ENCODE measurements at regions not wholly inside any gene's neighbourhood (a gene's known extent, or its start where the extent isn't known, plus 50 kb on each side); places are given as distances from the start of the nearest gene placed in this dataset.

- ATAC-seq (ENCODE audit: low FRiP score) (no peak), DNase-seq (no peak)
- H3K27me3 ChIP-seq (ENCODE audit: control insufficient read depth in 1 of 2, insufficient read depth in 2 of 2, low read length in 1 of 2), result no peaks in the 10 kb centered on the region
- H3K4me3 ChIP-seq (ENCODE audit: low read length in 2 of 2), result no peak overlapping the region
- H3K27ac ChIP-seq (ENCODE audit: low read depth in 1 of 2, low read length in 2 of 2), result no peak overlapping the region
- peaks cover 1% of the 10 kb centered on the region for H3K9me3 ChIP-seq (ENCODE audit: control insufficient read depth, low read length)
- H3K4me1 ChIP-seq (ENCODE audit: control insufficient read depth in 1 of 2, insufficient read depth in 2 of 2, low read length in 2 of 2), result no peaks in the 10 kb centered on the region
- intact Hi-C loops (cut with DNase I), result no loop called here
- H3K36me3 ChIP-seq (ENCODE audit: control insufficient read depth in 1 of 2, insufficient read depth in 2 of 2, low read length in 1 of 2), result no peaks in the 10 kb centered on the region
Measured at GRCh38 chr1:185420588-185421081, 103.6 kb upstream of the IVNS1ABP start.

DNA sequence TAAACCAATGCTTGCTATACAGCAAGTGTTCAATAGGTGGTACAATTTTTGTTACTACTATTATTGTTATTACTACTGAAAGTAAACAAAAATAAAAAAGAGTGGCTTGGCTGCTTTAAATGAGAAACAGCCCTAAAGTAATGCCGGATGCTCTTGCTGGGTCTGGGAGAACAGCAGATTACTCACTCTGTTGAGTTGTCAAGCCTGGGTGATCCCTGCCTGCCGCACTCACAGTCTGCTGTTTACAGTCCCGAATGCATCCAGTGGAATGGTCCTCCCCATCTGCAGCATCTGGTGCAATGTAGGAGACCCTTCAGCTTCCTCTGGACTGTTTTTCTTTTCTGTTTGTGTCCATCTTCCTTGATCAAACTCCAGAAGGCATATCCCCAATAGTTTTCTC, 102.7 kb upstream of the IVNS1ABP start:
- Histone ChIP-seq H3K27me3 (ENCODE audit: control insufficient read depth in 1 of 2, insufficient read depth in 2 of 2, low read length in 1 of 2) (no peaks in the 10 kb centered on the region), H3K4me1 (ENCODE audit: control insufficient read depth in 1 of 2, insufficient read depth in 2 of 2, low read length in 2 of 2) (no peaks in the 10 kb centered on the region), H3K9me3 (ENCODE audit: control insufficient read depth, low read length) (peaks cover 1% of the 10 kb centered on the region), H3K27ac (ENCODE audit: low read depth in 1 of 2, low read length in 2 of 2) (no peak overlapping the region), H3K36me3 (ENCODE audit: control insufficient read depth in 1 of 2, insufficient read depth in 2 of 2, low read length in 1 of 2) (no peaks in the 10 kb centered on the region), H3K4me3 (ENCODE audit: low read length in 2 of 2) (no peak overlapping the region)
- ATAC-seq (ENCODE audit: low FRiP score), result no peak
- DNase-seq, result no peak
- 25 to 68% methylated on average over 3 of the region's 3 CpGs for WGBS, 2 donors
- intact Hi-C loops (cut with DNase I), result no loop called here

DNA sequence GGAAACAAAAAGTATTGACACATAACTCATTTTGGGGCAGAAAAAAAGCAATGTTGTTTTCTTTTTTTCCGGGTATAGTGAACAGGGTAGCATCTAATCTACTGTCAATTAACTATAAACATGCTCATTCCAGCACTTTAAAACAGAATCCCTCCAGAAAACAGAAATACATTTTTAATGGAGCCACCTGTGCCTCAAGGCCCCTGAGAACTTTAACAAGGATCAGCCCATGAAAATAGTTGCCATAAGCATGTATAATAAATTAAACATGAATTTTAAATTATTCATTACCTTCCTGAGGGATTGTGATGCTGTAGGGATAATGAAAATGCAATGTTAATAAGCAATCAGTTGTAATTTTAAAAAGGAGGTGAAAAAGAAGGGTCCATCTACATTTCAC, 101.4 kb upstream of the IVNS1ABP start:
- Histone ChIP-seq H3K27me3 (ENCODE audit: control insufficient read depth in 1 of 2, insufficient read depth in 2 of 2, low read length in 1 of 2) (no peaks in the 10 kb centered on the region), H3K9me3 (ENCODE audit: control insufficient read depth, low read length) (no peaks in the 10 kb centered on the region), H3K36me3 (ENCODE audit: control insufficient read depth in 1 of 2, insufficient read depth in 2 of 2, low read length in 1 of 2) (no peaks in the 10 kb centered on the region), H3K27ac (ENCODE audit: low read depth in 1 of 2, low read length in 2 of 2) (no peak overlapping the region), H3K4me1 (ENCODE audit: control insufficient read depth in 1 of 2, insufficient read depth in 2 of 2, low read length in 2 of 2) (no peaks in the 10 kb centered on the region), H3K4me3 (ENCODE audit: low read length in 2 of 2) (no peak overlapping the region)
- no peak for DNase-seq
- intact Hi-C loops (cut with DNase I), result no loop called here
- no peak for ATAC-seq (ENCODE audit: low FRiP score)
- WGBS, 2 donors, result 40 to 74% methylated on average over 1 of the region's 1 CpG

DNA sequence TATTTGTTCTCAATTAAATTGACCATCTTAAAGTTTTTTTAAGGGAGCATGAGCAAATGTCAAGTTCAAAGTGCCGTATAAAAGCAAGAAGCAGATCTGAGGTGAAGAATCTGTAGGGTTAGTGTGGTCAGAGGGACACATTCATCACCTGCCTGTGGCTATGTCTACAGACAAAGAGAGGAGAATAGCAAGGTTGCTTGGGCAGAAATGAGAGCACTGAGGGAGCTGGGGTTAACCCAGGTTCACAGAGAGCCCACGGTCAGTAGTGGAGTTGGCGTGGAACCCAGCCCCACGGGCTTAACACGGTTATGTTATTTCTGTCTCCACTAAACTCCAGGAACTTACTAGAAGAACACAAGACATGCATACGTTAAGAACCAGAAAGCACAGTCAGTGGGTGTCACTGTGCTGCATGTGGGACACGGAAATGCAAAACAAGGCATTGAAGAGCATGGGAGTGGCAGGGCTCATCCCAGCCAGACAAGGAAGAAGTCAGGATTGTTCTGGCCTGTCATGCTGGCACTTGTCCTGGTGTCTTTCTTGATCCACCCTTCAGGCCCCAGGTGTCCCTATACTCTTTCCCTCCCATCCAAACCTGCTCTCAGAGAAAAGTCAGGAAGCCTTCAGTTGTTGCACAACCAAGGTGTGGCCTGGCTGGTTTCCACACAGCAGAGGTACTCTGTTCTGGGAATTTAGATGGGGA, 95.5 kb upstream of the IVNS1ABP start:
- WGBS, 2 donors, result 36 to 49% methylated on average over 7 of the region's 7 CpGs
- intact Hi-C loops (cut with DNase I), result no loop called here
- no peak overlapping the region for H3K27ac ChIP-seq (ENCODE audit: low read depth in 1 of 2, low read length in 2 of 2)
- ATAC-seq (ENCODE audit: low FRiP score), result no peak
- H3K4me1 ChIP-seq (ENCODE audit: control insufficient read depth in 1 of 2, insufficient read depth in 2 of 2, low read length in 2 of 2), result no peaks in the 10 kb centered on the region
- H3K36me3 ChIP-seq (ENCODE audit: control insufficient read depth in 1 of 2, insufficient read depth in 2 of 2, low read length in 1 of 2), result no peaks in the 10 kb centered on the region
- no peaks in the 10 kb centered on the region for H3K27me3 ChIP-seq (ENCODE audit: control insufficient read depth in 1 of 2, insufficient read depth in 2 of 2, low read length in 1 of 2)
- H3K4me3 ChIP-seq (ENCODE audit: low read length in 2 of 2), result no peak overlapping the region
- no peak for DNase-seq
- H3K9me3 ChIP-seq (ENCODE audit: control insufficient read depth, low read length), result no peaks in the 10 kb centered on the region

DNA sequence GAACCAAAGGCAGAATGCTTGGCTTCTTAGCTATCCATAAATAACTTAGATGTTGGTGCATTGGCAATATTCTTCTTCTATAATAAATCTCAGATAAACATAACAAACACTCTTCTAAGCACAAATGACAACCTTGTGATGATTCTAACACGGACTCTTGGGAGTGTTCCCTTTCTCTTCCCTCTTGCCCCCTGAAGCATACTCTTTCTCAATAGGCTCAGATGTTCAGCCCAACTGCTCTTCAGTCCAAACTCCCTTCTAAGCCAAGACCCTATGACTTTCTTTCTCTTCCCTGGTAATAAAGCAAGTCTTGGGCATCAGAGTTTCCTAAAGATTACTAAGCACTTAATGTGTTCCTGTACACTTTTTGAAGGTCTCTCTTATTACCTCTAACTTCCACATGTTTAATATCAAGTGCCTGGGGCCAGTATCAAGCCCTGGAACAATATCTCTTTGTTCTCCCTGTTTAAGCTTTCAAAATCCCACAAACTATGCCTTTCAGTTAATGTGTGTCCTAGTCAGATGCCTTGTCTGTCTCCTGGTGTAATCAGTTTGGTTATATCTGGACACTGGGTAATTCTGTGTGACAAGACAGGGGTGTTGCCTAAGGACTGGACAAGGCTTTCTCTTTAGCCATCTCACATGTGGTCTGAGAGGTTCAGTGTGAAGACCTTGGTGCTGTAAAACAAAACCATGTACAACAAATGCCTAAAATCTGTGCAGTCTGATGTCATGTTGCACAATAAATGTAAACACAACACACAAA, 92.9 kb upstream of the IVNS1ABP start:
- Histone ChIP-seq H3K4me3 (ENCODE audit: low read length in 2 of 2) (no peak overlapping the region), H3K36me3 (ENCODE audit: control insufficient read depth in 1 of 2, insufficient read depth in 2 of 2, low read length in 1 of 2) (no peaks in the 10 kb centered on the region), H3K4me1 (ENCODE audit: control insufficient read depth in 1 of 2, insufficient read depth in 2 of 2, low read length in 2 of 2) (peaks cover 0 to under 1% of the 10 kb centered on the region in 2 donors), H3K27me3 (ENCODE audit: control insufficient read depth in 1 of 2, insufficient read depth in 2 of 2, low read length in 1 of 2) (no peaks in the 10 kb centered on the region), H3K9me3 (ENCODE audit: control insufficient read depth, low read length) (no peaks in the 10 kb centered on the region), H3K27ac (ENCODE audit: low read depth in 1 of 2, low read length in 2 of 2) (no peak overlapping the region)
- ATAC-seq (ENCODE audit: low FRiP score) (no peak), DNase-seq (no peak)
- intact Hi-C loops (cut with DNase I), result loop anchor here in 1 of 2 donors (10.0 kb wide), 1 partner anchor 95 kb away; the partner anchor contains the start of gene IVNS1ABP
- WGBS, 2 donors, result 66 to 74% methylated on average over 1 of the region's 1 CpG

GRCh38 chr1:185409345-185409744, 92.3 kb upstream of the IVNS1ABP start:
- Histone ChIP-seq H3K9me3 (ENCODE audit: control insufficient read depth, low read length) (no peaks in the 10 kb centered on the region), H3K4me3 (ENCODE audit: low read length in 2 of 2) (no peak overlapping the region), H3K27ac (ENCODE audit: low read depth in 1 of 2, low read length in 2 of 2) (no peak overlapping the region), H3K4me1 (ENCODE audit: control insufficient read depth in 1 of 2, insufficient read depth in 2 of 2, low read length in 2 of 2) (peaks cover 0 to 2% of the 10 kb centered on the region in 2 donors), H3K36me3 (ENCODE audit: control insufficient read depth in 1 of 2, insufficient read depth in 2 of 2, low read length in 1 of 2) (no peaks in the 10 kb centered on the region), H3K27me3 (ENCODE audit: control insufficient read depth in 1 of 2, insufficient read depth in 2 of 2, low read length in 1 of 2) (no peaks in the 10 kb centered on the region)
- no peak for ATAC-seq (ENCODE audit: low FRiP score)
- intact Hi-C loops (cut with DNase I), result loop anchor here in 1 of 2 donors (10.0 kb wide), 1 partner anchor 95 kb away; the partner anchor contains the start of gene IVNS1ABP
- DNase-seq, result no peak
- 76 to 84% methylated on average over 4 of the region's 4 CpGs for WGBS, 2 donors

DNA sequence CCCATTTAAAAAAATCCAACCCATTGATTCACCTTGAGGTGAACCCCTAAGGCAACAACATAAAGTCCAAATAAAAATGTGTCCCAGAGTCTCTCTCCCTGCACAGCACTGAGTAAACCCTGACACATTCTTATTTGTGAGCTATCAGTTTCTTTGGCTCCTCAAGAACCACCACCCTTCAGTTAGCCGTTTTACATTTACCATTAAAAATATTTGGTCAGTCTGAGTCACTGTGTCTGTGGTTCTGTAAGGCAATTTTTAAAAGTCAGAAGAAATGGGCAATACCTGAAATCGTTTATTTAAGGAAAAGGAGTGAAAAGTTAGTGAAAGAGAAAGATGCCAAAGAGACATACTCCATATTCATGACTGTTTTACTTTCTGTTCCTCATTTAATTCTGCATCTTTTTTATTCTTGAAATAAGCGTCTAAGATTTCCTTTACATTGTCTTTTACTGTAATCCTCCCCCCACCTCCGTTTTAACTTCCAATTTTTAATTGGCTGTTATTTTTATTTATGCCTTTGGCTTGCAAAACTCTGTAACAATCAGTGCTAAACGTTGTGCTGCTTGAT, 91.7 kb upstream of the IVNS1ABP start:
- intact Hi-C loops (cut with DNase I), result loop anchor here in 1 of 2 donors (10.0 kb wide), 1 partner anchor 94 kb away; the partner anchor contains the start of gene IVNS1ABP
- ATAC-seq (ENCODE audit: low FRiP score) (no peak), DNase-seq (no peak)
- Histone ChIP-seq H3K27ac (ENCODE audit: low read depth in 1 of 2, low read length in 2 of 2) (no peak overlapping the region), H3K36me3 (ENCODE audit: control insufficient read depth in 1 of 2, insufficient read depth in 2 of 2, low read length in 1 of 2) (no peaks in the 10 kb centered on the region), H3K4me3 (ENCODE audit: low read length in 2 of 2) (no peak overlapping the region), H3K27me3 (ENCODE audit: control insufficient read depth in 1 of 2, insufficient read depth in 2 of 2, low read length in 1 of 2) (no peaks in the 10 kb centered on the region), H3K4me1 (ENCODE audit: control insufficient read depth in 1 of 2, insufficient read depth in 2 of 2, low read length in 2 of 2) (peaks cover 0 to 2% of the 10 kb centered on the region in 2 donors), H3K9me3 (ENCODE audit: control insufficient read depth, low read length) (no peaks in the 10 kb centered on the region)
- WGBS, 2 donors, result 58 to 64% methylated on average over 5 of the region's 5 CpGs

DNA sequence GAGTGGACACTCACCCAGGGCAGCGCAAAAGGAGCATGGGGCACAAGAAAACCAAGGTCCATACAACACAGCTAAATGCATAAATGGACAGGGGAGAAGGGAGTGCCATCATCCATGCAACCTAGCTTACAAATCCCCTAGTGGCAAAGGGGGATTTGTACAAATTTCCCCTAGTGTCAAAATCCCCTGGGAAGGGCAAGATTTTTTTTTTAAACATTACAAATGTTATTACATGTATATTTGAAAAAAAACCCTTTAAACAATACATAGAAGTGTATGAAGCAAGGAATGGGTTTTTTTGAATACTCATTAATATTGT, 89.6 kb upstream of the IVNS1ABP start:
- intact Hi-C loops (cut with DNase I), result loop anchor here in 1 of 2 donors (10.0 kb wide), 1 partner anchor 92 kb away; the partner anchor contains the start of gene IVNS1ABP
- WGBS, 2 donors, result 94 to 100% methylated on average over 1 of the region's 1 CpG
- ATAC-seq (ENCODE audit: low FRiP score), result no peak
- no peaks in the 10 kb centered on the region for H3K9me3 ChIP-seq (ENCODE audit: control insufficient read depth, low read length)
- no peak overlapping the region for H3K4me3 ChIP-seq (ENCODE audit: low read length in 2 of 2)
- no peak for DNase-seq
- H3K27ac ChIP-seq (ENCODE audit: low read depth in 1 of 2, low read length in 2 of 2), result no peak overlapping the region
- no peaks in the 10 kb centered on the region for H3K27me3 ChIP-seq (ENCODE audit: control insufficient read depth in 1 of 2, insufficient read depth in 2 of 2, low read length in 1 of 2)
- H3K4me1 ChIP-seq (ENCODE audit: control insufficient read depth in 1 of 2, insufficient read depth in 2 of 2, low read length in 2 of 2), result peaks cover 0 to 2% of the 10 kb centered on the region in 2 donors
- H3K36me3 ChIP-seq (ENCODE audit: control insufficient read depth in 1 of 2, insufficient read depth in 2 of 2, low read length in 1 of 2), result no peaks in the 10 kb centered on the region

Data from aorta (tissue), 5 donors.